OCI-LY1 (cell line): ENCODE measurements at regions not wholly inside any gene's neighbourhood (a gene's known extent, or its start where the extent isn't known, plus 50 kb on each side); places are given as distances from the start of the nearest gene placed in this dataset.

ENCODE experiments used
- H2AFZ ChIP-seq: fragments of 200-600 bp; sonication (generic), shearing (Covaris generic); 2 replicates; pipeline ENCODE4 v1.6.0; 2014; ENCODE audit warnings: antibody characterized with exemption, mild to moderate bottlenecking, low read length
- H3F3A ChIP-seq: fragments of 200-600 bp; sonication (generic), shearing (Covaris generic); 2 replicates; pipeline ENCODE4 v1.6.0; 2014; ENCODE audit warnings: mild to moderate bottlenecking, antibody characterized with exemption, low read length, moderate library complexity; ENCODE audit not compliant: insufficient read depth
- H3K27ac ChIP-seq: fragments of 200-600 bp; sonication (generic); 2 replicates; pipeline ENCODE4 v1.5.1; 2014; ENCODE audit warnings: low read length, mixed run types, mild to moderate bottlenecking, low read depth; ENCODE audit not compliant: poor library complexity, severe bottlenecking
- H3K27me3 ChIP-seq: fragments of 200-600 bp; sonication (generic); 2 replicates; pipeline ENCODE4 v1.6.0; 2014; ENCODE audit warnings: antibody characterized with exemption, mild to moderate bottlenecking, low read length, moderate library complexity; ENCODE audit not compliant: insufficient read depth
- H3K36me3 ChIP-seq: fragments of 200-600 bp; sonication (generic); 2 replicates; pipeline ENCODE4 v1.6.1; 2014; ENCODE audit warnings: mild to moderate bottlenecking, antibody characterized with exemption, low read length, moderate library complexity, mixed read lengths; ENCODE audit not compliant: insufficient read depth
- H3K4me1 ChIP-seq: fragments of 200-600 bp; sonication (generic); 2 replicates; pipeline ENCODE4 v1.5.1; 2014; ENCODE audit warnings: mild to moderate bottlenecking, low read length, moderate library complexity; ENCODE audit not compliant: insufficient read depth, severe bottlenecking
- H3K4me2 ChIP-seq: fragments of 200-600 bp; sonication (generic), shearing (Covaris generic); 2 replicates; pipeline ENCODE4 v1.6.1; 2014; ENCODE audit warnings: low read length
- H3K4me3 ChIP-seq: fragments of 200-600 bp; sonication (generic); 2 replicates; pipeline ENCODE4 v1.5.1; 2014; ENCODE audit warnings: low read length, low read depth, mild to moderate bottlenecking, mixed read lengths; ENCODE audit not compliant: poor library complexity, severe bottlenecking
- H3K79me2 ChIP-seq: fragments of 200-600 bp; shearing (Covaris generic); 2 replicates; pipeline ENCODE4 v1.6.1; 2016; ENCODE audit warnings: mixed run types, low read length, mixed read lengths; ENCODE audit not compliant: insufficient read depth
- H3K9ac ChIP-seq: fragments of 200-600 bp; sonication (generic), shearing (Covaris generic); 2 replicates; pipeline ENCODE4 v1.6.1; 2014; ENCODE audit warnings: mild to moderate bottlenecking, low read length, mixed read lengths
- H3K9me2 ChIP-seq: fragments of 200-600 bp; sonication (generic), shearing (Covaris generic); 2 replicates; pipeline ENCODE4 v1.6.1; 2014; ENCODE audit warnings: low read depth, mild to moderate bottlenecking, low read length, mixed read lengths
- H3K9me3 ChIP-seq: fragments of 200-600 bp; shearing (Covaris generic); 2 replicates; pipeline ENCODE4 v1.6.1; 2014; ENCODE audit warnings: low read length, mixed read lengths
- H4K20me1 ChIP-seq: fragments of 200-600 bp; sonication (generic), shearing (Covaris generic); 2 replicates; pipeline ENCODE4 v1.6.0; 2016; ENCODE audit warnings: mild to moderate bottlenecking, low read length; ENCODE audit not compliant: insufficient read depth
- CTCF ChIP-seq: fragments of 200-600 bp; sonication (generic), shearing (Covaris generic); IDR thresholded peaks from 2 replicates; pipeline ENCODE4 v1.5.1; 2017; ENCODE audit warnings: mild to moderate bottlenecking, antibody characterized with exemption, low read length, moderate library complexity, mixed read lengths
- EZH2 ChIP-seq: fragments of 200-600 bp; sonication (generic), shearing (Covaris generic); IDR thresholded peaks from 2 replicates; pipeline ENCODE4 v1.8.0; 2017; ENCODE audit warnings: borderline replicate concordance, mixed run types, mild to moderate bottlenecking, antibody characterized with exemption, low read length, moderate library complexity, mixed read lengths

DNA sequence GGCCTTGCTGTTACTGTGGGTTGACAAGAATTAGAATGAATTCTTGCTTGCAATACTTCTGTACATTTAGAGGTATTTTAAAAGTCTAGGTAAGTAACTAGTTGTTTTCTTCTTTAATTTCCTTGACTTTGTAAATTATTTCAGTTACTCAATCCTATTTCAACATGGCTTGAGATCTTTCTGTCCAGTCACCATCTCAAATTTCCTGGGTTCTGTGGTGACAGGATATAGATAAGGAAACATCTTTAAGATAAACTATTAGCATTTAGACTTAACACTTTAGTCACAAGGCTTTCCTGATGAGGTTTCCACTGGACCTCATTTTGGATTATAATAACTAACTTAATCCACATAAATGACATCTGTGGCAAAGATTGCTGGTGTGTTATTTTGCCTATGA is 195.9 kb upstream of the DPH6 start:
- Histone ChIP-seq H3K4me2 (no peak overlapping the region), H3K4me1 (no peaks in the 10 kb centered on the region), H3K9me2 (no peaks in the 10 kb centered on the region), H3K79me2 (no peaks in the 10 kb centered on the region), H3K4me3 (no peak overlapping the region), H3K27me3 (no peaks in the 10 kb centered on the region), H3F3A (no peaks in the 10 kb centered on the region), H3K9ac (no peak overlapping the region), H2AFZ (no peak overlapping the region), H4K20me1 (no peaks in the 10 kb centered on the region), H3K9me3 (no peaks in the 10 kb centered on the region), H3K27ac (no peak overlapping the region), H3K36me3 (no peaks in the 10 kb centered on the region)
- TF ChIP-seq CTCF (no peak), EZH2 (no peak)

DNA sequence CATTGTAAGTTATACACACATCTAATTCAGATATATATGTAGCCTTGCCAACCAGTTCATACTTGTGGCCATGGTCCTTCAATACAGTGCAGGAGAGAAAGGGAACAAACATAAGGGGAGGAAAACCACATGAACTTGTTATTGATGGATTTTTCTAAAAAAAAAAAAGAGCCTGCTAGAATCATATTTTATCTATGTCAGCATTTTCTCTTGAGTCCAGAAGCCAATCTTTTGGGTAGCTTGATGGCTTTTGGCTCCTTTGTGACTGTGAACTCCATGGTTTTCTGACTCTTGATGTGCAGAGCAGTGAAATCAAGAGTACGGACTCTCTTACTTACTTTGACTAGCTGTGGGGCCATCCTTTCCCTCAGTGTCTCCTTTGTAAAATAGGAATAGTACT is 197.4 kb upstream of the DPH6 start:
- Histone ChIP-seq H3K9me2 (no peaks in the 10 kb centered on the region), H3F3A (no peaks in the 10 kb centered on the region), H3K27ac (no peak overlapping the region), H3K9ac (no peak overlapping the region), H4K20me1 (no peaks in the 10 kb centered on the region), H3K4me3 (no peak overlapping the region), H2AFZ (no peak overlapping the region), H3K27me3 (no peaks in the 10 kb centered on the region), H3K4me1 (no peaks in the 10 kb centered on the region), H3K79me2 (no peaks in the 10 kb centered on the region), H3K36me3 (no peaks in the 10 kb centered on the region), H3K9me3 (no peaks in the 10 kb centered on the region), H3K4me2 (no peak overlapping the region)
- TF ChIP-seq CTCF, result no peak

DNA sequence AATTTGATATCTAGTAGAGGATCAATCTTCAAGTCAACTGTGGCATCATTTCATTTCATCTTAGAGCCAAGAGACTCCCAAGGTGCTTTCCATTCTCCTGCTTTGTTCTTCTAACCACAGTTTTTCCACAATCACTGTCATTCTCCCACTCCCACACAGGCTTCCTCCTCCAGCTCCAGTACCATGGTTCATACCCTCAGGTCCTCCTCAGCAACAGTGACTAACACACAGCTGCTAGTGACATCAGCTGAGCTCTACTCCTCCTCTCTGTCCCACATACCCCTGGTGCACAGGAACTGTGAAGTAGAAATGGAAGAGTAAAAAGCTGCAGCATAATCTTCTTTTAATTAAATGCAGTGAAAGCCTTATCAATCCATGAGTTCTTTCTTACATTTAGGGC is 200.2 kb upstream of the DPH6 start:
- Histone ChIP-seq H3F3A (no peaks in the 10 kb centered on the region), H3K9ac (no peak overlapping the region), H2AFZ (no peak overlapping the region), H3K9me3 (no peaks in the 10 kb centered on the region), H3K9me2 (no peaks in the 10 kb centered on the region), H3K4me3 (no peak overlapping the region), H3K27ac (no peak overlapping the region), H3K4me2 (no peak overlapping the region), H3K27me3 (no peaks in the 10 kb centered on the region), H3K79me2 (no peaks in the 10 kb centered on the region), H3K4me1 (no peaks in the 10 kb centered on the region), H3K36me3 (no peaks in the 10 kb centered on the region), H4K20me1 (no peaks in the 10 kb centered on the region)
- no peak for TF ChIP-seq EZH2
- no peak for TF ChIP-seq CTCF
